Gastroesophageal sphincter (tissue), 4 donors: ENCODE measurements at regions not wholly inside any gene's neighbourhood (a gene's known extent, or its start where the extent isn't known, plus 50 kb on each side); places are given as distances from the start of the nearest gene placed in this dataset.

ENCODE experiments used
- ATAC-seq: fragments of 150-250 bp; one replicate; pipeline ENCODE4 v1.9.1; 2016; ENCODE audit warnings: mild to moderate bottlenecking, moderate library complexity
- H3K27ac ChIP-seq, 4 donors: fragments of 200-600 bp; sonication (generic) in 3 of 4; 1 replicate in 3 of 4; 2 replicates in 1 of 4; pipeline ENCODE4 v1.5.1; 2016 to 2019
- H3K27me3 ChIP-seq: fragments of 200-600 bp; sonication (generic); one replicate; pipeline ENCODE4 v1.5.1; 2019
- H3K36me3 ChIP-seq, 2 donors: fragments of 200-600 bp; sonication (generic); one replicate each; pipeline ENCODE4 v1.5.1; 2019; ENCODE audit warnings: control low read depth in 1 of 2
- H3K4me1 ChIP-seq, 3 donors: fragments of 200-600 bp; sonication (generic); 1 replicate in 2 of 3; 2 replicates in 1 of 3; pipeline ENCODE4 v1.5.1; 2016 to 2019; ENCODE audit warnings: control low read depth in 2 of 3
- H3K4me3 ChIP-seq, 2 donors: fragments of 200-600 bp; sonication (generic); one replicate each; pipeline ENCODE4 v1.5.1; 2019; ENCODE audit warnings: mild to moderate bottlenecking in 1 of 2, moderate library complexity in 1 of 2
- H3K9me3 ChIP-seq, 3 donors: fragments of 200-600 bp; sonication (generic); one replicate each; pipeline ENCODE4 v1.5.1; 2017 to 2019; ENCODE audit warnings: control low read depth in 2 of 3
- CTCF ChIP-seq, 4 experiments: fragments of 200-600 bp in 2 of 4; fragments of 450-650 bp in 2 of 4; sonication (generic) in 1 of 4; IDR thresholded peaks; one replicate each; pipeline ENCODE4 v1.5.1; 2017 to 2019; ENCODE audit warnings: antibody characterized with exemption in 4 of 4, mild to moderate bottlenecking in 2 of 4, moderate library complexity in 2 of 4
- EP300 ChIP-seq: sonication (generic); formaldehyde crosslinking; IDR thresholded peaks from one replicate; pipeline ENCODE4 v1.6.1; 2017; ENCODE audit warnings: antibody characterized with exemption, mild to moderate bottlenecking
- POLR2A ChIP-seq, 2 donors: fragments of 450-650 bp; IDR thresholded peaks; one replicate each; pipeline ENCODE4 v1.6.1; 2017; ENCODE audit warnings: antibody characterized with exemption in 2 of 2, mild to moderate bottlenecking in 2 of 2, moderate library complexity in 1 of 2
- POLR2AphosphoS5 ChIP-seq: sonication (generic); formaldehyde crosslinking; IDR thresholded peaks from one replicate; pipeline ENCODE4 v1.6.1; 2017; ENCODE audit warnings: antibody characterized with exemption
- WGBS, 2 donors: methylation state at CpG; one replicate each; pipeline ENCODE4 v1.1.5; 2018; ENCODE audit warnings: low coverage in 1 of 2; 5-methylcytosine and 5-hydroxymethylcytosine counted together

GRCh38 chr11:23021287-23021863, 161.1 kb upstream of the CCDC179 start:
- 37 to 44% methylated on average over 1 to 2 of the region's 4 CpGs for WGBS, 2 donors
- no peak for ATAC-seq
- no peak overlapping the region for H3K4me3 ChIP-seq
- TF ChIP-seq POLR2A (IDR thresholded peaks at IDR 0.05) (no peak), CTCF (IDR thresholded peaks at IDR 0.05) (peak in 1 of 4 experiments; percentile 44)
- no peaks in the 10 kb centered on the region for H3K4me1 ChIP-seq
- no peaks in the 10 kb centered on the region for H3K36me3 ChIP-seq
- no peaks in the 10 kb centered on the region for H3K9me3 ChIP-seq
- H3K27ac ChIP-seq, result no peak overlapping the region
- H3K27me3 ChIP-seq, result no peaks in the 10 kb centered on the region

GRCh38 chr11:23022854-23023253, 162.6 kb upstream of the CCDC179 start:
- TF ChIP-seq POLR2AphosphoS5, result no peak
- TF ChIP-seq CTCF (IDR thresholded peaks at IDR 0.05), result no peak
- no peak for TF ChIP-seq EP300
- H3K27me3 ChIP-seq, result no peaks in the 10 kb centered on the region
- no peaks in the 10 kb centered on the region for H3K36me3 ChIP-seq
- no peaks in the 10 kb centered on the region for H3K4me1 ChIP-seq
- no peaks in the 10 kb centered on the region for H3K9me3 ChIP-seq
- ATAC-seq, result no peak
- 80 to 82% methylated on average over 1 of the region's 3 CpGs for WGBS, 2 donors
- H3K27ac ChIP-seq, result no peak overlapping the region
- H3K4me3 ChIP-seq, result no peak overlapping the region

- Histone ChIP-seq H3K36me3 (no peaks in the 10 kb centered on the region), H3K27me3 (no peaks in the 10 kb centered on the region), H3K4me3 (no peak overlapping the region), H3K4me1 (no peaks in the 10 kb centered on the region), H3K27ac (no peak overlapping the region), H3K9me3 (no peaks in the 10 kb centered on the region)
- WGBS, 2 donors, result 79 to 89% methylated on average over 2 of the region's 2 CpGs
- no peak for TF ChIP-seq POLR2A (IDR thresholded peaks at IDR 0.05)
- no peak for TF ChIP-seq EP300
- no peak for TF ChIP-seq CTCF (IDR thresholded peaks at IDR 0.05)
- TF ChIP-seq POLR2AphosphoS5, result no peak
- no peak for ATAC-seq
These were observed 163.0 kb upstream of the CCDC179 start for GRCh38 chr11:23023319-23023718.

GRCh38 chr11:23041001-23041503, 180.8 kb upstream of the CCDC179 start:
- Histone ChIP-seq H3K36me3 (no peaks in the 10 kb centered on the region), H3K9me3 (no peaks in the 10 kb centered on the region), H3K4me1 (no peaks in the 10 kb centered on the region), H3K4me3 (no peak overlapping the region), H3K27ac (no peak overlapping the region), H3K27me3 (no peaks in the 10 kb centered on the region)
- ATAC-seq, result no peak
- 71 to 74% methylated on average over 3 of the region's 3 CpGs for WGBS, 2 donors
- TF ChIP-seq EP300, result no peak
- TF ChIP-seq POLR2AphosphoS5, result no peak
- TF ChIP-seq POLR2A (IDR thresholded peaks at IDR 0.05), result no peak
- TF ChIP-seq CTCF (IDR thresholded peaks at IDR 0.05), result no peak

GRCh38 chr11:23058656-23059055, 198.4 kb upstream of the CCDC179 start:
- no peak overlapping the region for H3K4me3 ChIP-seq
- no peaks in the 10 kb centered on the region for H3K4me1 ChIP-seq
- H3K27me3 ChIP-seq, result no peaks in the 10 kb centered on the region
- TF ChIP-seq EP300 (no peak), POLR2A (IDR thresholded peaks at IDR 0.05) (no peak)
- no peak for ATAC-seq
- H3K9me3 ChIP-seq, result no peaks in the 10 kb centered on the region
- no peaks in the 10 kb centered on the region for H3K36me3 ChIP-seq
- H3K27ac ChIP-seq, result no peak overlapping the region
